ENCODE measurements at regions not wholly inside any gene's neighbourhood (a gene's known extent, or its start where the extent isn't known, plus 50 kb on each side); places are given as distances from the start of the nearest gene placed in this dataset.
"Not testable (repeated sequence)": the region's sequence is repeated elsewhere in the genome, so short reads cannot be mapped to it uniquely, and the experiment has no call there.

DNA sequence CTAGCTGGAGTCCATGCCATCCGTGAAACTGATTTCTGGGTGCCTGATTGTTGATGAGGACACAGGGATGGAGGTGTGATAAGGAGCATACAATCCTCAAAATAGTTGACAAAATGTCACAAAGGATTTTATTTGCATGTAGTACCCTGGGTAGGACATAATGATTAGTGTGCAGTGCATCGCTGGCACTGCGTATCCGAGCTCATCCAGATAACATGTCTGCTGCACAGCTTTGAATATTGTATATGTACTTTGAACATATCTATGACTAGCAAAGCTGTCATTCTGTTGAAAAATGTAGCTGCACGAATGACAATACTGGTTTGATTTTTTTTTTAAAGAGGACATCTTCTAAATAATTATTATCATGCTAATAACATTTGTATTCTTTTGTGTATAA, 529.7 kb upstream of the FANCL start:
- Mint-ChIP-seq H3K4me1 (no peaks in the 10 kb centered on the region), H3K4me3 (no peak overlapping the region), H3K36me3 (no peaks in the 10 kb centered on the region), H3K27ac (no peak overlapping the region), H3K9me3 (peaks cover 5% of the 10 kb centered on the region)
- ATAC-seq: no peak
- DNase-seq (ENCODE audit: low spot score in 2 of 2): no peak

DNA sequence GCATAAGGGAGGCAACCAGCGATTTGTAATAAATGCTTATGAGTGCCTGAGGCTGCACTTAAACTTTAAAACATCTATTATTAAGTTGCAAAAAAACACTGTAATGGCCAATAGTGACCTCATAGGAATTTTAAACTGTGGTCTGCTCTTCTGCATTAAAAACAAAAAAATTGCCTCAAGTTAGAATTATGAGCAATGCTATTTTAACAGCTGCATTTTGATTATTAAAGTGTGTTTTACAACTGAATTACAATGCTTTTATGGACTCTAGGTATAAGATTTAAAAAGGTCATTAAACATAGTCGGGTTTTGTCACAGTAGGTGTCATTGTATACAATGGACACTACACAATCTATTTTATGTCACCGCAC, 528.7 kb upstream of the FANCL start:
- ATAC-seq (no peak), DNase-seq (ENCODE audit: low spot score in 2 of 2) (no peak)
- Mint-ChIP-seq H3K27ac (no peak overlapping the region), H3K9me3 (peaks cover 1% of the 10 kb centered on the region), H3K4me3 (no peak overlapping the region), H3K36me3 (no peaks in the 10 kb centered on the region), H3K4me1 (no peaks in the 10 kb centered on the region)

DNA sequence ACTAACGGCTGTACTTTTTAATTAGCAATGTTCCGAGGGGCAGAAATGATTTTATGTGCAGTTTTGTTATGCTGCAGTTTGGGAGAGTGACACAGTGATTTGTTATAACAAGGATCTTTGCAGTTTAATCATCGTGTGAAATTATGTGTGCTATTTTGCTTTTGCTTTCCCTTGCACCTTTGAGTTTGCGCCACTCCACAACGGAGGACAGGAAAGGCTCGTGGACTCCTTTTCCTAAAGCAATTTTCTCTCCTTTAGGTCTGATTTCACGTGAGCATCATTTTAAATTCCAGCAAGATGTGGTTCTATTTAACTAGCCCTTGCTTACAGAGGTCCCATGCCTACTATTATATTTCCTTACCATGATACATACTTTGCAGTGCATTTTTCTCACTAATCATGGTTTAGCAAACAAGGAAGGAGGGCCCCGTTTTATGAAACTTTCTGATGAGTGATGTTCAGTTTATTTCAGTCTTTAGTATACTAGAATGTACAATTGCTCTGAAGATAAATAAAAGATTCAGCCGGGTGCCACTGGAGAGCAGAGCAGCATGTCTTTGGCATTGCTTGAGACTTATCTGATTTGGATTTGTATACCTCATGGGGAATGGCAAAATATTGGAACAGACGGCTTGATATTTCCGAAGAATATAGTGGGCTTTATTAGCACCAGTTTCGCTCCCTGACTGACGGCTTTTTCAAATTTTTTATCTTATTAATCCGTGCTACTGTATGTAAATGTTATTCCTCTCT, 528.2 kb upstream of the FANCL start:
- no peaks in the 10 kb centered on the region for H3K4me1 Mint-ChIP-seq
- no peaks in the 10 kb centered on the region for H3K36me3 Mint-ChIP-seq
- ATAC-seq: no peak
- no peak overlapping the region for H3K4me3 Mint-ChIP-seq
- no peak for DNase-seq (ENCODE audit: low spot score in 2 of 2)
- no peak overlapping the region for H3K27ac Mint-ChIP-seq
- no peaks in the 10 kb centered on the region for H3K9me3 Mint-ChIP-seq

DNA sequence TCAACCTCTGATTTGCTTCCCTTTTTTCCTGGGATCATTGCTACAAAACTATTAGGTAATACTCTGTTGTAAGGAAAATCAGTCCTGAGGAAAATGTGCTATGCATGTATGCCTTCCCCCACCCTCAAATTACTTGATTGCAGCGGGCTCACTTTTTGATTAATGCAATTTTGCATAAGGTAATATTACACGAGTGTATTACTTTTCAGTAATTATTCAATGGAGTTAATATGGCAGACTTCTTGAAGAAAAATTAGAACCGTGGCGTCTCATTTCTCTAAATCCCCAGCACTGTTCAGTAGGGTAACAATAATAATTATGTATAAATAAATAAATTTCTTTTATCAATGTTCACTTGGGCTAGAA, 527.6 kb upstream of the FANCL start:
- no peaks in the 10 kb centered on the region for H3K4me1 Mint-ChIP-seq
- H3K4me3 Mint-ChIP-seq: no peak overlapping the region
- no peak for ATAC-seq
- no peak overlapping the region for H3K27ac Mint-ChIP-seq
- H3K36me3 Mint-ChIP-seq: no peaks in the 10 kb centered on the region
- H3K9me3 Mint-ChIP-seq: no peaks in the 10 kb centered on the region
- no peak for DNase-seq (ENCODE audit: low spot score in 2 of 2)

DNA sequence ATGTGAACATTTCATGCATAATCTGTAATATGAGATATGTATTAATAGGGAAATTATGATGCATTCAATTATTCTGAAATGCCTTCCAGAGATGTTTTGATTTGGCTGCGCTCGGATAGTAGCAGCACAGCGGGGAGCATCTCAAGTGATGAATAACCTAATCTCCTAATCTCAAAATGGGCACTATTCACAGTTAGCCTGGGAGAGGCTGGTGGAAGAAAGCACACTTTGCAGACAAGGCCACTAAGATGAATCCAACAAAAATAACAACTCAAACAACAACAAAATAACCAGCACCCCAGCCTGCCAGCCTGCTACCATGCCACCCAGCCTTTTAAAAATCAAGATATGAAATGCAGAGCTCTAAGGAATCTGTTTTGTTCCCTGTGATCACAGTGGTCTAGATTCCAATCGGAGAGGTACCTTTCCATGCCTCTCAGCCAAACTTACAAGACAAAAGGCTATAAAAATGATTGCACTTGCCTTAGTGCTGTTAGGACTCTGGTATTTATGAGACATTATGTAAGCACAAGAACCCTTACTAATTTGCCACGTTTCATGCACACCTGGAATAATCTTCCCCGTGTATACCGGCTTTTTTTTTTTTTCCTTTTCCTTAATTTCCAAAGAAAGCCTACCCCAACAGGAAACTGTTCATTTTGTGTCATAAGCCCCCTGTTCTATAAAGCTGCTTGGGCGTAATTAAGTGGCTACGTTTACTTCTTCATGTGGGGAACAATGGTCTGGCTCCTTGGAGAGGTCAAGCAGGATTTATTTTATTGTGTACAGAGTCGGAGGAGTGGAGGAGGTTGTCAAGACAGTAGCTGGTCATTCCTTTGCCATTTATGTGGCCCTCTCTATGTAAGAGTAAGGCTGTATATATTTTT, 526.9 kb upstream of the FANCL start:
- Mint-ChIP-seq H3K27ac (no peak overlapping the region), H3K36me3 (no peaks in the 10 kb centered on the region), H3K4me3 (no peak overlapping the region), H3K9me3 (no peaks in the 10 kb centered on the region), H3K4me1 (no peaks in the 10 kb centered on the region)
- no peak for DNase-seq (ENCODE audit: low spot score in 2 of 2)
- no peak for ATAC-seq

DNA sequence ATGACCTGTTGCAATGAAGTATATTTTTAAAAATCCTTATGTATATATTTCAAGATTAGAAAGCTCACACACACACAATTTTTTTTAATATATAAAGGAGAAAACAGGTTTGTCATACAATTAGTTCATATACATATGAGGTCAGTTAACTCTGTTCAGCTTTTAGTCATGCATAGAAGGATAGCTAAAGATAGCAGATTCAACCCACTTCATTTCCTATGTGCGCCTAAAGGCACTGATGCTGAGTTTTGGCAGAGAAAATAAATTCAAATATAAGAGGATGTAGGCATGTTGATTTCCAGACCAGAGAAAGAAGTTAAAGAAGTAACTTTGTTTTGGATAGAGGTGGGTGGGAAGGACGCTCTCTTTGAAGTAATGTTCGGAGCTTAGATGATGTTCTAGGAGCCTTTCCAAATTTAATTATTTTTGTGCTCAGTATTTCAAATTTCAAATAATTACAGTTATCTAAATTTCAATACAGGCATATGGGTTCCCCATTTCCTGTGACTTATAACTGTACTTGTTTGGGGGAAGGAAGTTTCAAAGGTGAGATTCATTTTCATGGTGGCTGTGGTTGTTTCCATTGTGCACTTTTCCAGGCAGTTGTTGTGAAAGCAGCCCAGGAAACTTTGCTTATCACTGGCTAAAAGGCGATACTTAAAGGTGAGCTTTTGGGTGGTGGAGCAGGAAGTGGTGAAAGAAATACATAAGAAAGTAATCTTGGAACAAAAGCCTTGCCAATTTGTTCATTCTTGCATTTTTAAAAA, 523.4 kb upstream of the FANCL start:
- no peak for DNase-seq (ENCODE audit: low spot score in 2 of 2)
- Mint-ChIP-seq H3K9me3 (no peaks in the 10 kb centered on the region), H3K27ac (no peak overlapping the region), H3K36me3 (no peaks in the 10 kb centered on the region), H3K4me1 (no peaks in the 10 kb centered on the region), H3K4me3 (no peak overlapping the region)
- no peak for ATAC-seq

DNA sequence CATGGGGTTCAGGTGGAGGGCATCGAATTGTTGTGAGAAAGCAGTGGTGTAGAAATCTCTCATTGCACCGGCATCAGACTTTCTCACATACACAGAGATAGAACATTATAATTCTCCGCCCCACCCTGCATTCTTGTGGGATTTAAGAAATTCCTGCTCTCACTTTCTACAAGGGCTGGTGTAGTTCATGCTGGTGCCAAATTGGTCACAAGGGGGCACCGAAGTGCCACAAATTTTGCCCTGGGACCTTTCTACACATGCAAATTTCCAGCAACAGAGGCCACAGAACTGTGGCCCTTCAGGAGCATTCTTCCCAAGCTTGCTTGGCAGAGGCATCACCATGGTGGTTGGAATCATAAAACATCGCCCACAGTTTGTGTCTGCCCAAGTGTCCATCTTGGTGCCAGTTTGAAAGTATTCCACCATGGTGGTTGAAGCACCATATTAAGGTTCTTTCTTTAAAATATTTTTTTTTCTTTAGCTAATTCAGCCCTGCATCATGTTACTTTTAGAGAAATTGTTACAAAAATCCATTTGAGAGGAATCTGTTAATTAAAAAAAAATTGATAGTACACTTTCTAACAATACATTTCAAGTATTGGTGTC, 521.2 kb upstream of the FANCL start:
- Mint-ChIP-seq H3K4me3 (no peak overlapping the region), H3K4me1 (no peaks in the 10 kb centered on the region), H3K9me3 (no peaks in the 10 kb centered on the region), H3K27ac (no peak overlapping the region), H3K36me3 (no peaks in the 10 kb centered on the region)
- no peak for ATAC-seq
- DNase-seq (ENCODE audit: low spot score in 2 of 2): peak in 1 of 2 donors; percentile 47

DNA sequence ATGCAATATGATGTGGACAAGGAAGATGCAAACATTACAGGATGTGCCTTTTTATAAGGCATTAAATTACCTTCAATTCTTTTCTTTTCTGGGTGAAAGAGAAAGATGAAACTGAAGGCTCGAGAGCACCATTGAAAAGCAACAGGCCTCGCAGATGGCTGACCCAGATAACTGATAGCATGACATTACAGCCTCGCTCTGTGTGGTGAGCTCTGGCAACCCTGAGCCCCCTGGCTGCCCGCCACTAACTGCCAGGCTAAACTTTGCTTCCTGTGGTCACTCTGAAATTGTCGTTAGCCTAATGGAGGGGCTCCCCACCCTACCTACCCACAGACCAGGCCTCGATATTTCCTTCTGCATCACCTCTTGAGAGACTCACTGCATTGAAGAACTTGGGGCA, 516.8 kb upstream of the FANCL start:
- Mint-ChIP-seq H3K9me3 (peaks cover 6% of the 10 kb centered on the region), H3K4me1 (no peaks in the 10 kb centered on the region), H3K27ac (no peak overlapping the region), H3K4me3 (no peak overlapping the region), H3K36me3 (no peaks in the 10 kb centered on the region)
- ATAC-seq (no peak), DNase-seq (ENCODE audit: low spot score in 2 of 2) (no peak)

DNA sequence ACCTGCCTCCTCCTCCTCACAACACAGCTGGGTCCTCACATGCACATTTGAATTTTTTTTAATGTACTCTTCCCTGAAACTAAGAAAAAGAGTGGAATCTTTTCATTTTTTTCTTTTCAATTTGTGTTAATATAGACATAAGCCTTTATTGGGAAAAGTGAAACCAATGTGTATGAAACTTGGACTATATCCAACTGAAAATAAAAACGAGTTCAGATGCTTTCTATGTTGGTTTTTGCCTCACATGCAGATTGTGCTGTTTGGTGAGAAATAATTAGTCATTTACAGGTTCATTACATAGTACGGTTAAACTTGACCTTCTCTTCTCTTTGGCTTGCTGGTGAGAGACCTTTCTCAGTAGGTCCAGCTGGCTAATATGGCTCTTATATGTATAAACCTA, 515.2 kb upstream of the FANCL start:
- no peak overlapping the region for H3K27ac Mint-ChIP-seq
- no peak overlapping the region for H3K4me3 Mint-ChIP-seq
- H3K4me1 Mint-ChIP-seq: no peaks in the 10 kb centered on the region
- peaks cover 6% of the 10 kb centered on the region for H3K9me3 Mint-ChIP-seq
- ATAC-seq (no peak), DNase-seq (ENCODE audit: low spot score in 2 of 2) (no peak)
- no peaks in the 10 kb centered on the region for H3K36me3 Mint-ChIP-seq

DNA sequence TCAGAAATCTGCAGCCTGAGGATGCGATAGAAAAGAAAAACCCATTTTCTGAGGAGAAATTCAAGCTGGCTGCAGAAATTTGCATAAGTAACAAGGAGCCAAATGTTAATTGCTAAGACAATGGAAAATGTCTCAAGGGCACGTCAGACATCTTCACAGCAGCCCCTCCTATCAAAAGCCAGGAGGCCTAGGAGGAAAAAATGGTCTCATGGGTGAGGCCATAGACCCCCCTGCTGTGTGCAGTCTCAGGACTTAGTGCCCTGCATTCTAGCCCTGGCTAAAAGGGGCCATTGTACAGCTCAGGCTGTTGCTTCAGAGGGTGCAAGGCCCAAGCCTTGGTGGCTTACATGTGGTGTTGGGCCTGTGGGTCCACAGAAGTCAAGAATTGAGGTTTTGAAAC, 511.4 kb upstream of the FANCL start:
- H3K36me3 Mint-ChIP-seq; DNase-seq (ENCODE audit: low spot score in 2 of 2); H3K4me3 Mint-ChIP-seq; H3K9me3 Mint-ChIP-seq; H3K27ac Mint-ChIP-seq; ATAC-seq; H3K4me1 Mint-ChIP-seq: not testable (repeated sequence)

DNA sequence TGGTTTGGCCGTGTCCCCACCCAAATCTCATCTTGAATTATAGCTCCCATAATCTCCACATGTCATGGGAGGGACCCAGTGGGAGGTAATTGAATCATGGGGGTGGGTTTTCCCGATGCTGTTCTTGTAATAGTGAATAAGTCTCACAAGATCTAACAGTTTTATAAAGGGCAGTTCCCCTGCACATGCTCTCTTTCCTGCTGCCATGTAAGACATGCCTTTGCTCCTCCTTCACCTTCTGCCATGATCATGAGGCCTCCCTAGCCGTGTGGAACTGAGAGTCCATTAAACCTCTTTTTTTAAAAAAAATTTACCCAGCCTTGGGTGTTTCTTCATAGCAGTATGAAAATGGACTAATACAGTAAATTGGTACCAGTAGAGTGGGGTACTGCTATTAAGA, 510.6 kb upstream of the FANCL start:
- not testable (repeated sequence) for H3K4me3 Mint-ChIP-seq, H3K36me3 Mint-ChIP-seq

DNA sequence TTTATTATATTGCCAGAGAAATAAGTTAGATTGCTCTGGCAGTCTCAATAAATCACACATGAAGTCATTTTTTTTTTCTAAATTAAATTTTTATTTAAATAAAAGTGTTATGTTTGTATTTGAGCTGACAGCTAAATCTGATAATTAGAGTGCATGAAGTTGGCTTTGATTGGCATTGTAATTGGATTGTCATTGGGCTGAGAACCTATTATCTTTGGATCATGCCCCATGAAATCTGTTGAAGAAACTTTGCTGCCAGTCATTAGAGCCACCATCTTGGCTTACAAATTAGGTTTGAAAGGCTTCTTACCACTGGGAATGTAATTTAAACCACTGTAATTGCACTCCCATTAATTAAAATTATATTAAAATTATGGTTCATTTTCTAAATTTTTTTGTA, 507.9 kb upstream of the FANCL start:
- H3K36me3 Mint-ChIP-seq: no peaks in the 10 kb centered on the region
- peaks cover 7% of the 10 kb centered on the region for H3K9me3 Mint-ChIP-seq
- H3K4me3 Mint-ChIP-seq: no peak overlapping the region
- H3K4me1 Mint-ChIP-seq: no peaks in the 10 kb centered on the region
- no peak for ATAC-seq
- DNase-seq (ENCODE audit: low spot score in 2 of 2): no peak
- H3K27ac Mint-ChIP-seq: no peak overlapping the region

More for the DNA sequence above, 510.6 kb upstream of the FANCL start:
- H3K4me1 Mint-ChIP-seq; ATAC-seq; DNase-seq (ENCODE audit: low spot score in 2 of 2); H3K27ac Mint-ChIP-seq; H3K9me3 Mint-ChIP-seq: not testable (repeated sequence)

DNA sequence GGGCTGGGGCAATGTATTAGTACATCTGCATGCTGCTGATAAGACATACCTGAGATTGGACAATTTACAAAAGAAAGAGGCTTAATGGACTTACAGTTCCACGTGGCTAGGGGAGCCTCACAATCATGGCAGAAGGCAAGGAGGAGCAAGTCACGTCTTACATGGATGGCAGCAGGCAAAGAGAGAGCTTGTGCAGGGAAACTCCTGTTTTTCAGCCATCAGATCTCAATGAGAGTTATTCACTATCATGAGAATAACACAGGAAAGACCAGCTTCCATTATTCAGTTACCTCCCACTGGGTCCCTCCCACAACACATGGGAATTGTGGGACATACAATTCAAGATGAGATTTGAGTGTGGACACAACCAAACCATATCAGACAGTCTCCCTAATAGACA, 504.2 kb upstream of the FANCL start:
- not testable (repeated sequence) for H3K27ac Mint-ChIP-seq; DNase-seq (ENCODE audit: low spot score in 2 of 2); H3K4me3 Mint-ChIP-seq; ATAC-seq; H3K4me1 Mint-ChIP-seq; H3K36me3 Mint-ChIP-seq; H3K9me3 Mint-ChIP-seq

DNA sequence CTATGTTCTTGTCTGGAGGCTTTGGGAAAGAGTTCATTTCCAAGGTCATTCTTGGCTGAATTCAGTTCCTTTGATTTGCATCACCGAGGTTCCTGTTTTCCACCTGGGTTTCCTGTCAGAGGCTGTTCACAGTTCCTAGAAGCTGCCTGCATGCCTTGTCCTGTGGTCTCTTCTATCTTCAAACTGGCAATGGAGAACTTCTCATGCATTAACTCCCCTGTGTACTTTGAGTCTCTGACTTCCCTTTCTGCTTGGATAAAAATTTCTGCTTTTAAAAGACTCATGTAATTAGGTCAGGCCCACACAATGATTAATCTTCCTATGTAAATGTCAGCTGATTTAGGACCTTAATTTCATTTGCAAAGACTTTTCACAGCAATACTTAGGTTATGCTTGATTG, 499.3 kb upstream of the FANCL start:
- Mint-ChIP-seq H3K4me1 (no peaks in the 10 kb centered on the region), H3K4me3 (no peak overlapping the region), H3K9me3 (peaks cover 6% of the 10 kb centered on the region)

DNA sequence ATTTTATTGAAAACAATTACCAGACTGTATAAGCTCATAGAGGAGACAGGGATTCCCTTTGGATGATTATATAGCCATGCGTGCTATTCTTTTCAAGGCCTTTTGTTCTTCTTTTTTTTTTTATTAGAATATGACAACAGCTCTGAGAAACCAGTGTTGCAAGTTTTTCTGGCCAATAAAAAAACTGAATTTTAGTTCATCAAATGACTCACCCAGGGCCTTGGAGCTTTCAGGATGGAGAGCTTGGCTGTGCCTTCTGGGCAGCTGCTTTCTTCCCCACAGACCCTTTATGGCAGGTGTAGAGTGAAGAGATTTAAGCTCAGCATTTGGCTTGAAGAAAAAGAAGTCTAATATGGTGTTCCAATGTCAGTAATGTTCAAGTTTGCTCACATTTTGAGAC, 497.9 kb upstream of the FANCL start:
- Mint-ChIP-seq H3K27ac (no peak overlapping the region), H3K4me3 (no peak overlapping the region), H3K4me1 (no peaks in the 10 kb centered on the region), H3K9me3 (peaks cover 3% of the 10 kb centered on the region), H3K36me3 (no peaks in the 10 kb centered on the region)
- DNase-seq (ENCODE audit: low spot score in 2 of 2): no peak
- no peak for ATAC-seq

More for the DNA sequence above, 499.3 kb upstream of the FANCL start:
- Mint-ChIP-seq H3K27ac (no peak overlapping the region), H3K36me3 (no peaks in the 10 kb centered on the region)
- ATAC-seq (no peak), DNase-seq (ENCODE audit: low spot score in 2 of 2) (no peak)
